HG03139 (cell line): ENCODE measurements at regions not wholly inside any gene's neighbourhood (a gene's known extent, or its start where the extent isn't known, plus 50 kb on each side); places are given as distances from the start of the nearest gene placed in this dataset.

ENCODE experiments used
- ATAC-seq: cut with Tn5 transposase; IDR thresholded peaks from one replicate; pipeline ENCODE4 v1.9.1; 2021; ENCODE audit not compliant: unreplicated experiment

DNA sequence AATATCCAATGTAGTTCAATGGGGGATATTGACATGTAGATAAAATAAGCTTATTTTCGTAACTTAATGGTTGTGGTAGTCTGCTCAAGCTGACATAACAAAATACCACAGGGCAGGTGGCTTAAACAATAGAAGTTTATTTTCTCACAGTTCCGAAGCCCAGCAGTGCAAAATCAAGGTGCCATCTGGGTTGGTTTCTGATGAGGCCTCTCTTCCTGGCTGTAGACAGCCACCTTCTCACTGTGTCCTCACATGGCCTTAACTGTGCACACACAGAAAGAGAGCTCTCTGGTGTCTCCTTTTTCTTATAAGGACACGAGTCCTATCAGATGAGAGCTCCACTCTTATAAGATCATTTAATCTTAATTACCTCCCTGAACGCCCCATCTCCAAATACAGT is 64.8 kb upstream of the IPO9 start:
- no peak for ATAC-seq

DNA sequence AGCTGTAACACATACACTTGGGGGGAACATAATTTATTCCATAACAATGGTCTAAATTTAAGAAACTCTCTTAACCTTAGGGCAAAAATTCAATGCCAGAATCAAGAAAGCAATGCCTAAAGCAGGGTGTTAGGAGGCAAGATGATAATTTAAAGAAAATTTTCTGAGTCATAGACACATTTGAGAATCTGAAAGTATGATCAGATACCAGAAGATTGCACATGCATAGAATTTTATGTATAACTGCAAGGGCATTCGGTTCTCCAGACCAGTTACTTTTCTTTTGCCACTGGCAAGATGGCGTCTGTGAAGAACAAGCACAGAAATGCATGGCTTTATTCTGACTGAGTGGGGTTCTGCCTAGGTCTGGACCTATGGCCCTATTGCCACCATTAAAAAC is 64.4 kb upstream of the IPO9 start:
- no peak for ATAC-seq

- no peak for ATAC-seq
Measured at GRCh38 chr1:201766131-201766866, 62.7 kb upstream of the IPO9 start.

DNA sequence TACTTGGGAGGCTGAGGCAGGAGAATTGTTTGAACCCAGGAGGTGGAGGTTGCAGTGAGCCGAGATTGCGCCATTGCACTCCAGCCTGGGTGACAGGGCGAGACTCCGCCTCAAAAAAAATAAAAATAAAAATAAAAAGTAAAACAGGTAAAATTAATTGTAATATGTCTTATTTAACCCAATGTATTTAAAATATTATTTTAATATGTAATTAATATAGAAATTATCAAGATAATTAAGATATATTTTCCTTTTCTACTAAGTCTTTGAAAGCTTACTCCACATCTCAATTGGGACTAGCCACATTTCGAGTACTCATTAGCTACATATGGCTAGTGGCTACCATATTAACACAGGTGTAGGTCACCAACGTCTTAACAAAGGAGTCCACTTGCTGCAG is 61.6 kb upstream of the IPO9 start:
- ATAC-seq = no peak

- no peak for ATAC-seq
Measured at GRCh38 chr1:201769072-201769471, 59.9 kb upstream of the IPO9 start.

DNA sequence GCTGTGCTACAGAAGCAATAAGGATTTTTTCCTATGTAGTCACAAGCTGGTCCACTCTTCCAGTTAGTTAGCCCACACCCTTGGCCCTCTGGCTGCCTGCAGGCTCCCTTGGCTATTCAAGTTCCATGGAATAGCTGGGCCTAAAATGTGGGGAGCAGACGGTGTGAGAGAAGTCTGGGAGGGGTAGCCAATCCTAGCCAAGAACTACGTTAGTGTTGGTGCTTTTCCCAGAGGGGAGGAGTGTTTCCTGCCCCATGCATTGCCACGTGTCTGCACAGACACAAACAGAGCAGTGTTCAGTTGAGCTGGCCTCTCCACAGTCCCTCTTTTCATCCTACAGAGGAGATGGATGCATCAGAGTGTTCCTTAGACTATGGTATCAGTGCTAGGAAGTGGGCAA is 59.0 kb upstream of the IPO9 start:
- no peak for ATAC-seq

GRCh38 chr1:201771466-201771865 is 57.5 kb upstream of the IPO9 start:
- no peak for ATAC-seq

DNA sequence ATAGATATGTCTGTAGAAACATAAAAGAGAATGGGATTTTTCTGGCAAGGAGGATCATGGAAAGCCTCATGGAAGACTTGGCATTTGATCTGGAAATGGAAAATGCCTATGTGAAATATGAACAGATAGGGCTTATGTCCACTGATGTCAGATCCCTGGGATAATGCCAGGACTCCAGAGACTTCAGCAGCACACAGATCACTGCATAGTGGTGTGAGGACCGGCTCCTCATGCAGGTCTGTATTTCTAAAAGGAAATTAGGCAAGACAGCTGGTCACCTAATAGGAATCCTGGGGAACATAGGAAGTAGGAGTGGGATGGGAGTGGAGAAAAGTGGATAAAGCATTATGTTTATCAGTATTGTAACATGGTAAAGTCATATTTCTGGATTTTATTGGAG is 56.8 kb upstream of the IPO9 start:
- no peak for ATAC-seq

DNA sequence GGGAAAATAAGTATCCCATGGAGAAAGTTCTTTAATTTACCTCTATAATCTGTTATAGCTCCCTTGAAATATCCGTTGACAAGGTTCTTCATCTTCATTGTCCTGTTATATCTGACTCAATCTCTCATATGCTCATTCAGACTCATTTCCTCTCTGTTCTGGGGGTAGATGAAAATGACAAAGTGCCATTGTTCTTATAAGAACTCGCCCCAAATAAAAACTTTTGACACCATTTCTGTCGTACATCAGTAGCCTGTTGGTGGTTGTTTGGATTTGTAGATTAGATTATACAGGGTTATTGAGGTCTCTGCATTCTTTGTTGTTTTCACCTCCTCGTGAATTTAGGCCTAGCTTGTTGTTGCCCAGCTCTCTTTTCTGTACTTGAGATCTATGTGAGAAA is 55.2 kb upstream of the IPO9 start:
- ATAC-seq = no peak

GRCh38 chr1:201774224-201774982 is 54.6 kb upstream of the IPO9 start:
- ATAC-seq = no peak

DNA sequence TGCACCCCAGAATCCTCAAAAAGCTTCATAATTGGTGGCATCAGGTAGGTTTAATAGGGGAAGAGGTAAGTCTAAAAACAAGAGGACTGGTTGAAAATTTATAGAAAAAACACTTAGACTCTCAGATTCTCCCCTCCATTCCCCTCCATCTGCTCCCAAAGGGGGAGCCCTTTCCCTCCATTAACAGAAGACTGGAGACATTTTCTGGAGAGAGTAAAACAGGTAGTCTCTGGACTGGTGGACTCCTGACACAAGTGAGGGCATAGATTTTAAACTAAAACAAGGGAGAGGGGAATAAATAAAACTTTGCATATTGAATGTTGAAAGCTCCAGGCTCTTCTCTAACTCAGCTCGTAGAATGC is 54.0 kb upstream of the IPO9 start:
- no peak for ATAC-seq

DNA sequence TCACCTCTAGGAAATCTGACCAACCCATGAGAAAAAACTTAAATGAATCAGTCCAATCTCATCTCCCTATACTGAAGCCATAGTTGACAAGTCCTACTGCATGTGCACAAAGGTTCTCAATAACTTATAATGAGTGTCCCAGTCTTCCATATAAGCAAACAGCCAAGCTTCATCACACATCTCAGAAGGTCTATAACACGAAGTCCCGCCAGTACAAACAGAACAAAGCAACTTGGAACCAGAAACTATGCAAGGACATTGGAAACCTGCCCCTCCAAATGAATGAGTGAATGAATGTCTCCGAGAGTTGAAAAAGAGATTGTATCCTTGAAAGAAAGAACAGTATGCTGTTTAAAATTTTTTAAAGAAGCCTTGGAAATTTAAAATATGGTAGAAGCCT is 53.6 kb upstream of the IPO9 start:
- no peak for ATAC-seq

- no peak for ATAC-seq
Measured at GRCh38 chr1:201778279-201779065, 50.5 kb upstream of the IPO9 start.
